Glutamatergic neuron (in vitro differentiated cells): ENCODE measurements at regions not wholly inside any gene's neighbourhood (a gene's known extent, or its start where the extent isn't known, plus 50 kb on each side); places are given as distances from the start of the nearest gene placed in this dataset.

Source experiments
- DNase-seq: peaks from one replicate; pipeline ENCODE4 v3.0.0; 2022
- H3K27ac Mint-ChIP-seq: one replicate; pipeline ENCODE4 v1.8.0; 2020; ENCODE audit warnings: mild to moderate bottlenecking, mixed read lengths, inconsistent platforms; ENCODE audit not compliant: unreplicated experiment
- H3K27me3 Mint-ChIP-seq: one replicate; pipeline ENCODE4 v1.8.0; 2020; ENCODE audit warnings: mild to moderate bottlenecking, moderate library complexity, mixed read lengths, inconsistent platforms; ENCODE audit not compliant: unreplicated experiment
- H3K36me3 Mint-ChIP-seq: one replicate; pipeline ENCODE4 v1.8.0; 2020; ENCODE audit warnings: mild to moderate bottlenecking, mixed read lengths, inconsistent platforms; ENCODE audit not compliant: unreplicated experiment
- H3K4me1 Mint-ChIP-seq: one replicate; pipeline ENCODE4 v1.8.0; 2020; ENCODE audit warnings: mild to moderate bottlenecking, low read depth, mixed read lengths, inconsistent platforms; ENCODE audit not compliant: unreplicated experiment
- H3K4me3 Mint-ChIP-seq: one replicate; pipeline ENCODE4 v1.8.0; 2020; ENCODE audit warnings: mild to moderate bottlenecking, mixed read lengths, inconsistent platforms; ENCODE audit not compliant: unreplicated experiment
- H3K9me3 Mint-ChIP-seq: one replicate; pipeline ENCODE4 v1.8.0; 2020; ENCODE audit warnings: mild to moderate bottlenecking, moderate library complexity, mixed read lengths, inconsistent platforms; ENCODE audit not compliant: unreplicated experiment
- CTCF ChIP-seq: fragments of 200-600 bp; sonication (generic); IDR thresholded peaks from one replicate; pipeline ENCODE4 v1.5.0; 2021; ENCODE audit not compliant: partially characterized antibody, unreplicated experiment

DNA sequence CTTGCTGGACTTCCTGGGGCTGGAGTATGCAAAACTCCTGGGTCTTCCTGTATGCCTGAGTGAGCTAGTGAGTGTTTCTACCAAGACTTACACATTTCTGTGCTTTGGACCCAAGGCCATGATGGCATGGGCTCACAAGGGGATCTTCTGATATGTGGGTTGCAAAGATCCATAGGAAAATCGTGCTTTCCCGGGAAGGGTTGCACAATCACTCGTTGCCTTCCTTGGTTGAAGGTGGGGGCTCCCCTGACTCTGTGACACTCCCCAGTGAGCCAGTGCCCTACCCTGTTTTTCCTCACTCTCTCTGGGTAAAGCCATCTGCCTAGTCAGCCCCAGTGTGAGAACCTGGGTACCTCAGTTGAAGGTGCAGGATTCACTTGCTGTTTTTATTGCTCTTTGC lies 114.0 kb upstream of the CCDC179 start:
- H3K9me3 Mint-ChIP-seq: peaks cover 8% of the 10 kb centered on the region
- TF ChIP-seq CTCF: no peak
- H3K4me3 Mint-ChIP-seq: no peak overlapping the region
- no peaks in the 10 kb centered on the region for H3K4me1 Mint-ChIP-seq
- DNase-seq: no peak
- no peaks in the 10 kb centered on the region for H3K27me3 Mint-ChIP-seq
- no peak overlapping the region for H3K27ac Mint-ChIP-seq
- peaks cover 7% of the 10 kb centered on the region for H3K36me3 Mint-ChIP-seq

GRCh38 chr11:22976146-22976545 lies 115.9 kb upstream of the CCDC179 start:
- Mint-ChIP-seq H3K4me3 (no peak overlapping the region), H3K36me3 (peaks cover 7% of the 10 kb centered on the region), H3K27me3 (no peaks in the 10 kb centered on the region), H3K4me1 (no peaks in the 10 kb centered on the region), H3K9me3 (peaks cover 8% of the 10 kb centered on the region), H3K27ac (no peak overlapping the region)
- TF ChIP-seq CTCF: no peak
- DNase-seq: no peak

- Mint-ChIP-seq H3K27ac (no peak overlapping the region), H3K4me1 (no peaks in the 10 kb centered on the region), H3K27me3 (no peaks in the 10 kb centered on the region), H3K9me3 (peaks cover 2% of the 10 kb centered on the region), H3K4me3 (no peak overlapping the region), H3K36me3 (no peaks in the 10 kb centered on the region)
- DNase-seq: no peak
- TF ChIP-seq CTCF: no peak
Measured at GRCh38 chr11:22982903-22983302, 122.6 kb upstream of the CCDC179 start.

DNA sequence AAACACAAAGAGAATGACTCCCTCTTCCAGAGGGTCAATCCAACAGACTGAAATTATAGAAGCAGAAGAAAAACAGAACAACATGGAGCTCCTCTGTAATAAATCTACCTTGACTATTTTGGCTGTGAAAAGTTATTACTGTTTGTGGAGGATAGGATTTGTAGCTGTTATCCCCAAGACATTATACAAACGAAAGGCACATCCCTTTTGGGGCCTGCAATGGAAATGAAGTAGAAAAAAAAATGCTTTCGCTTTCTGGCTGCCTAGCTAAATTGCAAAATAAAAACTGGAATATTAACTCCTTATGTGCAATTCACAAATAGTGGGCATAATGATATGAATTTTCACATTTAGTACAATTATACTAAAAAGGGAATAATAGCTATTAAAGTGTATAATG lies 123.8 kb upstream of the CCDC179 start:
- DNase-seq: no peak
- Mint-ChIP-seq H3K4me1 (no peaks in the 10 kb centered on the region), H3K4me3 (no peak overlapping the region), H3K9me3 (peaks cover 4% of the 10 kb centered on the region), H3K27ac (no peak overlapping the region), H3K27me3 (no peaks in the 10 kb centered on the region), H3K36me3 (peaks cover 5% of the 10 kb centered on the region)
- TF ChIP-seq CTCF: no peak

DNA sequence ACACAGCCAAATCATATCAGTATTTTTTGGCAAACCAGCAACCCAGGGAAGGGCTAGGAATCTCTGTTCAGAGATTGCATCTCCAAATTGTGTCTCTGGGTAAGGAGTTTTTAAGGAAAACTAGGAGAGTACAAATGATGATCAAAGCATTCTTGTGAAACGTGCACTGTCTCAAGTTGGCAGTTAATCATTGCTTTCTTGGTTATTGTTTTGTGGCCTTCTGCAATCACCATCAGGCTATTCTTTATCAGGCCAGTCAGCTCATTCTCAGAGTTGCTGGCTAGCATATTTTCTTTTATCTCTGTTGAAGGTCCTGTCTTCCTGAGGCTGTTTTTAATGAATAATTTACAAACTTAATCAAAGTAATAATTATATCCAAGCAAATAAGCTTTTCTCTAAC lies 129.1 kb upstream of the CCDC179 start:
- no peak for TF ChIP-seq CTCF
- Mint-ChIP-seq H3K27ac (no peak overlapping the region), H3K4me3 (no peak overlapping the region), H3K9me3 (peaks cover 11% of the 10 kb centered on the region), H3K27me3 (peaks cover 3% of the 10 kb centered on the region), H3K36me3 (peaks cover 10% of the 10 kb centered on the region), H3K4me1 (no peaks in the 10 kb centered on the region)
- DNase-seq: no peak
